GM23338 (cell line): ENCODE measurements at regions not wholly inside any gene's neighbourhood (a gene's known extent, or its start where the extent isn't known, plus 50 kb on each side); places are given as distances from the start of the nearest gene placed in this dataset.

ENCODE experiments used
- CTCF ChIP-seq, 2 experiments: fragments of 200-600 bp in 1 of 2; sonication (generic) in 1 of 2; conservative IDR thresholded peaks; 2 replicates each; pipeline versions ENCODE4 v1.5.1 to v1.6.1; 2016 to 2017; ENCODE audit warnings: antibody characterized with exemption in 2 of 2, low read depth in 2 of 2, mild to moderate bottlenecking in 2 of 2, moderate library complexity in 1 of 2
- EZH2 ChIP-seq: fragments of 200-600 bp; sonication (generic); IDR thresholded peaks from one replicate; pipeline ENCODE4 v1.8.0; 2017; ENCODE audit warnings: antibody characterized with exemption, mild to moderate bottlenecking, low read depth; ENCODE audit not compliant: unreplicated experiment
- EZH2phosphoT487 ChIP-seq: fragments of 200-600 bp; sonication (generic); IDR thresholded peaks from one replicate; pipeline ENCODE4 v1.8.1; 2018; ENCODE audit warnings: antibody characterized with exemption; ENCODE audit not compliant: unreplicated experiment
- POLR2AphosphoS5 ChIP-seq: IDR thresholded peaks from 2 replicates; pipeline ENCODE4 v1.6.1; 2016; ENCODE audit warnings: antibody characterized with exemption, low read depth

DNA sequence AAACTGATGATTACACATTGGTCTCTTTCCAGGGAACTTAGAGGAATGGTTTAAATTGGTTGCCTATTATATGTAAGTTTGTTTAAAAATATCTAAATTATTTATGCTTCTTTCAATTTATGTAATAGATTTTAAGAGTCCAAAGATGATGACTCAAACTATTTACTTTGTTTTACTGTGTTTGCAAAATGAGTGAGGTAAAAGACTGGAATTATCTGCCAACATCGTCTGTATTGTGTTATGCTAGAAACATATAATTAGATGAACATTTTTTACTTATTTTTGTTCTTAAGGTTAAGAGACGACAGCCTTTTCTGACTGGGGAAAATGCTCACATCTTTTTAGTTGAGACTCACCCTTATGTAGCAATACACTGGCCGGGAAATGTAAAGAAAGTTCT is 51.1 kb upstream of the SYTL5 start:
- TF ChIP-seq CTCF (conservative IDR thresholded peaks at IDR 0.05; ENCODE audit: low read depth in 2 of 2) (no peak), POLR2AphosphoS5 (no peak), EZH2phosphoT487 (no peak), EZH2 (no peak)
